Mesenchymal stem cell (in vitro differentiated cells and primary cell): ENCODE measurements at regions not wholly inside any gene's neighbourhood (a gene's known extent, or its start where the extent isn't known, plus 50 kb on each side); places are given as distances from the start of the nearest gene placed in this dataset. TPM values are rescaled to one million over a fixed set of nuclear protein-coding genes. Genes with fewer than 3 reads are reported as not detected.
A peak's percentile ranks its signal among the peaks of the same experiment; 100 is the strongest.

Source experiments
- DNase-seq: peaks from one replicate; pipeline ENCODE4 v3.0.0-alpha.2; 2013
- H2AFZ ChIP-seq: one replicate; pipeline ENCODE4 v1.6.1; 2013; ENCODE audit warnings: low read depth, mild to moderate bottlenecking, control low read depth, inconsistent platforms, low read length, moderate library complexity
- H2AK5ac ChIP-seq: 2 replicates; pipeline ENCODE4 v1.6.1; 2013; ENCODE audit warnings: low read length, moderate library complexity, mild to moderate bottlenecking, inconsistent platforms; ENCODE audit not compliant: severe bottlenecking
- H2BK120ac ChIP-seq: one replicate; pipeline ENCODE4 v1.6.1; 2013; ENCODE audit warnings: low read depth, mild to moderate bottlenecking, inconsistent platforms, low read length, moderate library complexity
- H2BK12ac ChIP-seq, 2 experiments: one replicate each; pipeline ENCODE4 v1.6.1; 2013; ENCODE audit warnings: inconsistent platforms in 2 of 2, low read length in 2 of 2, mild to moderate bottlenecking in 2 of 2, moderate library complexity in 2 of 2, control low read depth in 1 of 2
- H2BK15ac ChIP-seq: one replicate; pipeline ENCODE4 v1.6.1; 2013; ENCODE audit warnings: mild to moderate bottlenecking, low read depth, inconsistent platforms; ENCODE audit not compliant: poor library complexity, severe bottlenecking
- H2BK5ac ChIP-seq: 2 replicates; pipeline ENCODE4 v1.6.1; 2013; ENCODE audit warnings: low read depth, mild to moderate bottlenecking, low read length, control low read depth, inconsistent platforms; ENCODE audit not compliant: poor library complexity, severe bottlenecking
- H3K14ac ChIP-seq, 2 experiments: one replicate each; pipeline ENCODE4 v1.6.1; 2013; ENCODE audit warnings: inconsistent platforms in 2 of 2, low read length in 2 of 2, control low read depth in 1 of 2, mild to moderate bottlenecking in 1 of 2, moderate library complexity in 1 of 2
- H3K18ac ChIP-seq, 2 experiments: one replicate each; pipeline ENCODE4 v1.6.1; 2013; ENCODE audit warnings: inconsistent platforms in 2 of 2, low read length in 2 of 2, control low read depth in 1 of 2, low read depth in 1 of 2, mild to moderate bottlenecking in 1 of 2
- H3K23ac ChIP-seq, 2 experiments: one replicate each; pipeline ENCODE4 v1.6.1; 2013; ENCODE audit warnings: inconsistent platforms in 2 of 2, low read length in 2 of 2, mild to moderate bottlenecking in 2 of 2, moderate library complexity in 2 of 2, control low read depth in 1 of 2
- H3K27ac ChIP-seq: 2 replicates; pipeline ENCODE4 v1.5.1; 2013; ENCODE audit warnings: mild to moderate bottlenecking, moderate library complexity, low read length, control low read depth, inconsistent platforms; ENCODE audit not compliant: poor library complexity, severe bottlenecking
- H3K27me3 ChIP-seq, 2 experiments: 2 replicates each; pipeline versions ENCODE4 v1.6.1 to v1.7.0; 2013; ENCODE audit warnings: low read length in 2 of 2, mild to moderate bottlenecking in 2 of 2, moderate library complexity in 2 of 2, control low read depth in 1 of 2, inconsistent platforms in 1 of 2; ENCODE audit not compliant: control insufficient read depth in 1 of 2, insufficient read depth in 1 of 2
- H3K36me3 ChIP-seq, 2 experiments: 2 replicates each; pipeline versions ENCODE4 v1.6.1 to v1.7.0; 2013; ENCODE audit warnings: low read length in 2 of 2, control low read depth in 1 of 2, inconsistent platforms in 1 of 2, low read depth in 1 of 2, mild to moderate bottlenecking in 1 of 2; ENCODE audit not compliant: insufficient read depth in 2 of 2, control insufficient read depth in 1 of 2
- H3K4ac ChIP-seq, 2 experiments: one replicate each; pipeline ENCODE4 v1.6.1; 2013; ENCODE audit warnings: inconsistent platforms in 2 of 2, low read length in 2 of 2, mild to moderate bottlenecking in 2 of 2, moderate library complexity in 2 of 2, control low read depth in 1 of 2, low read depth in 1 of 2
- H3K4me1 ChIP-seq: 2 replicates; pipeline ENCODE4 v1.6.1; 2013; ENCODE audit warnings: low read depth, low read length, control low read depth; ENCODE audit not compliant: control insufficient read depth, insufficient read depth
- H3K4me2 ChIP-seq: 2 replicates; pipeline ENCODE4 v1.6.1; 2013; ENCODE audit warnings: low read length, mild to moderate bottlenecking, inconsistent platforms; ENCODE audit not compliant: poor library complexity, severe bottlenecking
- H3K4me3 ChIP-seq, 2 experiments: 2 replicates each; pipeline versions ENCODE4 v1.5.1 to v1.7.0; 2013; ENCODE audit warnings: low read length in 2 of 2, mild to moderate bottlenecking in 2 of 2, control low read depth in 1 of 2, low read depth in 1 of 2; ENCODE audit not compliant: insufficient read depth in 1 of 2
- H3K79me1 ChIP-seq: replicated peaks from 2 replicates; pipeline ENCODE4 v1.6.1; 2013; ENCODE audit warnings: mild to moderate bottlenecking, control low read depth, low read length, inconsistent platforms; ENCODE audit not compliant: poor library complexity, severe bottlenecking
- H3K9ac ChIP-seq: 2 replicates; pipeline ENCODE4 v1.7.0; 2013; ENCODE audit warnings: mild to moderate bottlenecking, low read length, moderate library complexity
- H3K9me3 ChIP-seq: 2 replicates; pipeline ENCODE4 v1.7.0; 2013; ENCODE audit warnings: mild to moderate bottlenecking, low read length; ENCODE audit not compliant: control insufficient read depth
- H4K8ac ChIP-seq: one replicate; pipeline ENCODE4 v1.6.1; 2013; ENCODE audit warnings: inconsistent platforms, mild to moderate bottlenecking, low read length, moderate library complexity
- H4K91ac ChIP-seq: one replicate; pipeline ENCODE4 v1.6.1; 2013; ENCODE audit warnings: mild to moderate bottlenecking, low read length, inconsistent platforms
- WGBS: methylation state at CpG from one replicate; pipeline ENCODE4 v1.1.7; 2013; ENCODE audit warnings: mixed read lengths; 5-methylcytosine and 5-hydroxymethylcytosine counted together
- small RNA-seq: library from polyadenylated mRNA; stranded (forward); fragments of <200 nt; extraction: miRNeasy Mini kit (QIAGEN cat#:217004); gene quantifications from one replicate; pipeline ENCODE3, GENCODE V24; 2013; ENCODE audit warnings: low read depth

DNA sequence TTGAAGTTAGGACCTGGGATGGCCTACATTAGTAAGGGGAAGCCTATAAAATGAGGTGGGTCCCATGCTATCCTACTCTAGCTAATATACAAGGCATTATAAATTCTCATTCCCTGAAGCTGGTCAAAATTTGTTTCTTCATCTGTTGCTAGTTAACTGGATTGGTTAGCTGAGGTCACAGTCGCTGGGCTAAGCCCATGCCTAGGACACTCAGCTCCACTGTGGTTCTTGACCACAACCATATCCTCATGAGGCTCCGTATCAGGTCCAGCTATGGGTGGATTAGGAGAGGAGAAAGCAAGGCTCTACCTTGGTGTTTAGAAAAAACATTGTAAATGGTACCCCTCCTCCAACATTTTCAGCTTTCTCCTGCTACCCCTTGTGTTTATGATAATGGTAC, 52.8 kb upstream of the RAI14 start:
- Histone ChIP-seq H3K27me3 (no peaks in the 10 kb centered on the region), H2AK5ac (peak overlapping the region; percentile 70), H2BK12ac (no peak overlapping the region), H3K79me1 (peaks cover 1% of the 10 kb centered on the region), H3K4ac (peak overlapping the region in 1 of 2 experiments; percentile 26), H3K18ac (no peak overlapping the region), H4K91ac (no peak overlapping the region), H3K9me3 (no peaks in the 10 kb centered on the region), H2AFZ (no peak overlapping the region), H3K36me3 (no peaks in the 10 kb centered on the region), H3K14ac (no peak overlapping the region), H3K9ac (no peak overlapping the region), H3K23ac (no peak overlapping the region), H2BK15ac (no peak overlapping the region), H2BK5ac (no peak overlapping the region), H3K27ac (no peak overlapping the region), H4K8ac (no peak overlapping the region), H3K4me3 (no peak overlapping the region), H3K4me1 (peaks cover 5% of the 10 kb centered on the region), H3K4me2 (no peak overlapping the region), H2BK120ac (no peak overlapping the region)
- no peak for DNase-seq
- 100% methylated on average over 1 of the region's 2 CpGs for WGBS

GRCh38 chr5:34604119-34604675, 51.9 kb upstream of the RAI14 start:
- H3K36me3 ChIP-seq, result no peaks in the 10 kb centered on the region
- peak overlapping the region; percentile 46 for H4K8ac ChIP-seq
- H3K4me2 ChIP-seq, result no peak overlapping the region
- H2AFZ ChIP-seq, result no peak overlapping the region
- no peak overlapping the region for H3K4ac ChIP-seq
- H3K18ac ChIP-seq, result peak overlapping the region in 1 of 2 experiments; percentile 29
- no peak overlapping the region for H3K14ac ChIP-seq
- H2BK120ac ChIP-seq, result no peak overlapping the region
- H3K4me3 ChIP-seq, result no peak overlapping the region
- H3K4me1 ChIP-seq, result peaks cover 5% of the 10 kb centered on the region
- no peak overlapping the region for H4K91ac ChIP-seq
- H2BK15ac ChIP-seq, result peak overlapping the region; percentile 63
- no peak overlapping the region for H3K27ac ChIP-seq
- H3K9me3 ChIP-seq, result no peaks in the 10 kb centered on the region
- H3K27me3 ChIP-seq, result no peaks in the 10 kb centered on the region
- no CpG with 5 or more reads among the region's 1 CpG for WGBS
- H3K23ac ChIP-seq, result no peak overlapping the region
- no peak overlapping the region for H3K9ac ChIP-seq
- peak overlapping the region; percentile 29 to 30 for H2BK12ac ChIP-seq
- no peak for DNase-seq
- H2AK5ac ChIP-seq, result peak overlapping the region; percentile 63
- H2BK5ac ChIP-seq, result no peak overlapping the region
- H3K79me1 ChIP-seq, result no peaks in the 10 kb centered on the region

DNA sequence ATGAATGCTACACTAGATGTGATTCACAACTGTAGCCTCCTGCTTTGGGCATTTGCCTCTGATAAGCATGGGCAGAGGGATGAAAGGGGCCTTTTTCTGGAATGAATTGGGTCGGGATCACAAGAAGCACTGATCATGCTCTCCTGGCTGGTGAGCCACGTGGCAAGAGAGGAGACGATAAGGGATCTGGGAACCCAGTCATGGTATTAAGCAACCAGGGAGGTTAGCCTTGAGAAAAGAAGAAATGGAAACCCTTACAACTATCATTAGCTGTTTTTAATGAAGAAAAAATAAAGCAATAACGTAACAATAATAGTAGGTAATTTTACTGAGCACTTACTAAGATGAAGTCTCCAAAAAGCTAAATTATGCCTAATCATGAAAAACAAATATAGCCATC, 50.0 kb upstream of the RAI14 start:
- H3K9me3 ChIP-seq, result no peaks in the 10 kb centered on the region
- no peak overlapping the region for H2BK120ac ChIP-seq
- no peak for DNase-seq
- peak overlapping the region; percentile 43 for H2AK5ac ChIP-seq
- no peak overlapping the region for H3K14ac ChIP-seq
- H3K18ac ChIP-seq, result no peak overlapping the region
- H3K79me1 ChIP-seq, result no peaks in the 10 kb centered on the region
- H3K4ac ChIP-seq, result no peak overlapping the region
- H2AFZ ChIP-seq, result no peak overlapping the region
- no peak overlapping the region for H3K9ac ChIP-seq
- no peak overlapping the region for H2BK15ac ChIP-seq
- no peak overlapping the region for H4K8ac ChIP-seq
- H2BK12ac ChIP-seq, result no peak overlapping the region
- no peak overlapping the region for H3K4me3 ChIP-seq
- no peaks in the 10 kb centered on the region for H3K27me3 ChIP-seq
- no peak overlapping the region for H3K27ac ChIP-seq
- no peak overlapping the region for H4K91ac ChIP-seq
- no peak overlapping the region for H3K23ac ChIP-seq
- no peaks in the 10 kb centered on the region for H3K36me3 ChIP-seq
- H3K4me1 ChIP-seq, result peaks cover 7% of the 10 kb centered on the region
- H3K4me2 ChIP-seq, result no peak overlapping the region
- WGBS, result 82% methylated on average over 3 of the region's 4 CpGs
- H2BK5ac ChIP-seq, result no peak overlapping the region

Small RNA genes in the stretch of these regions (small RNA-seq; reads per million reads assigned to genes)
- not detected for gene AC139792.3
